NCI-H1694 treated with DMSO at 0.1 percent for 48 hours (cell line): ENCODE measurements at regions not wholly inside any gene's neighbourhood (a gene's known extent, or its start where the extent isn't known, plus 50 kb on each side); places are given as distances from the start of the nearest gene placed in this dataset.
A peak's percentile ranks its signal among the peaks of the same experiment; 100 is the strongest.

ENCODE experiments used
- DNase-seq: peaks from one replicate; lab custom pipeline; 2025; lab: John Stamatoyannopoulos, UW

DNA sequence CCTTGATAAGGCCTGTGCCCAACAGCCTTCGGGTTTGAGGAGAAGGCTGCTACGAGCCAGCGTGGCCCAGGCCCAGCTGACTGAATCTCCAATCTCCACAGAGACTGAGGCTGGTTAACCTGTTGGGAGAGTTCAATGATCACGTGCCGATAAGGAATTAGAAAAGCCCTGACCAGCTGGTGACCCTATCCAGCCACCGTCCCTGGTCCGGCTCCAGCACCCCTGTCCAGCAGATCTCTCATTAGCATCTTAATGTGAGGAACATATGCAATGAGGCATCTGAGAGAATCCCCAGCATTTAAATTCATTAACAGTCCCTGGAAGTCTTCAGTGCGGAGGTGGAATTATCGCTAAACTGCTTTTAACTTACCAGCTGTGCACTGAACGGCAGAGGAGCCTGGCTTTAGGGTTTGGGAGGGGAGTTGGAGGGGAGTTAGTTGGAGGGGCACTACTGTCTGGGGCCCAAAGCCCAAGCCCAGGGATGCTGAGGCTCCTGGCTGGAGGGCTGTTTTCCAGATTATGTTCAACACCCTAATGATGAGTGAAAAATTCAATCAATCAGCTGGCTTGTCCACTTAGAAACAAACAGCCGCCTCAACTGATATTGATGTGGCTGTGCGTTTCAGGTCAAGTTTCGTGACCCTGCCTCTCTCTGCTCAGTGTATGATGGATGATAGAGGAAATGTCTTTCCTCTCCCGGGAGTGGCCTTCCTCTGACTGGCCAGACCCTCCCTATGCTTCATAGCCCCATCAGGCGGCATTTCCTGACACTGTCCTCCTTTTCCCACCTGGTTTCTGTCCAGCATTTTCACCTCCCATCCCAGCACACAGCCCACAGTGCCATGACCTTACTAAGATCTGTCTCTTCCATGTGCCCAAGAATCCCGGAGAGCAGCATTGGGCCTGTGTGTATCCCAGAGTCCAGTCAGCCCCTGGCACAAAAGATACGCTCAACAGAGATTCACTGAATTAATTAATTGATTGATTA lies 184.5 kb downstream of the CCT6B start:
- no peak for DNase-seq

DNA sequence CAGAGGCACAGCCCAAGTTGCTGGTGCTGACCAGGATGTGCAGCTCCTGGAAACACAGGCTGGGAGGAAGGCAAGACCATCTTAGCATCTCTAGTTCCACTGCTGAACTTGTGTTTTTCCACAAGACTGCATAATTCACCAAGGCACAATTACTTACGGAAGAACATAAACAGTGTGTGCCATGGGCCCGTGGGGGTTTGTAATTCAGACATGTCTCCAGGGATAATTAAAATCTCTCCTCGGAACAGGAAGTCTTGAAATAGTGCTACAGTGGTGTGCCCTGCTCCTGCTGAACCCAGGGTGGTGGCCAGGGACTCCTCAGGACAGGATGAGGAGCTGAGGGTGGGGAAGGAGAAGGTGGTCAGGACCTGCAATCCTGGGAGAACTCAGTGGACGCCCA lies 188.2 kb downstream of the CCT6B start:
- no peak for DNase-seq

- DNase-seq, result peak; percentile 76
Observed at GRCh38 chr17:34771891-34772290, 189.4 kb downstream of the CCT6B start.

GRCh38 chr17:34770586-34770985 lies 190.7 kb downstream of the CCT6B start:
- DNase-seq, result no peak

GRCh38 chr17:34769899-34770298 lies 190.5 kb downstream of the TMEM132E start:
- DNase-seq, result no peak

- no peak for DNase-seq
Observed at GRCh38 chr17:34769049-34769448, 189.7 kb downstream of the TMEM132E start.

- DNase-seq, result no peak
Observed at GRCh38 chr17:34765291-34765690, 185.9 kb downstream of the TMEM132E start.

GRCh38 chr17:34764716-34765115 lies 185.3 kb downstream of the TMEM132E start:
- DNase-seq, result no peak

GRCh38 chr17:34763728-34764665 lies 184.6 kb downstream of the TMEM132E start:
- no peak for DNase-seq

- DNase-seq, result peak; percentile 64
Observed at GRCh38 chr17:34762078-34762477, 182.7 kb downstream of the TMEM132E start.

- peak; percentile 64 for DNase-seq
Observed at GRCh38 chr17:34761646-34762045, 182.3 kb downstream of the TMEM132E start.

GRCh38 chr17:34760931-34761495 lies 181.6 kb downstream of the TMEM132E start:
- peak; percentile 93 for DNase-seq

DNA sequence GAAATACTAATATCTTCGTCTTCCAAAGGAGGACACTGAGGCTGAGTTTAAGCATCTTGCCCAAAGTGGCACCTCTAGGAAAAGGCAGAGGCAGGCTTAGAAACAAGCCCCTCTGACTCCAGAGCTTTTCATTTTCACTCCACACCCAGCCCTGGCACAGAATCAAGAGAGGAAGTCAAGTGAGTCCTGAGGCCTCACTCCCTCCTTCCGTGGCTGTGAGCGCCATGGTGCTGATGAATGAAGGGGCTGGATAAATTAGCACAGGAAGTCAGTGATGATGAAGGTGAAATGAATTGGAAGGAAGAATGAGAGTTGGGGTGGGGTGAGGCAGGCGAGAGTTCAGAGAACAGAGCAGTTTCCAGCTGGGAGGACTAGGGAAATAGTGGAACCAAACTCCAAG lies 179.3 kb downstream of the TMEM132E start:
- no peak for DNase-seq

- DNase-seq, result no peak
Observed at GRCh38 chr17:34758316-34758715, 178.9 kb downstream of the TMEM132E start.

GRCh38 chr17:34757611-34758010 lies 178.2 kb downstream of the TMEM132E start:
- DNase-seq, result no peak

GRCh38 chr17:34757106-34757505 lies 177.7 kb downstream of the TMEM132E start:
- no peak for DNase-seq

DNA sequence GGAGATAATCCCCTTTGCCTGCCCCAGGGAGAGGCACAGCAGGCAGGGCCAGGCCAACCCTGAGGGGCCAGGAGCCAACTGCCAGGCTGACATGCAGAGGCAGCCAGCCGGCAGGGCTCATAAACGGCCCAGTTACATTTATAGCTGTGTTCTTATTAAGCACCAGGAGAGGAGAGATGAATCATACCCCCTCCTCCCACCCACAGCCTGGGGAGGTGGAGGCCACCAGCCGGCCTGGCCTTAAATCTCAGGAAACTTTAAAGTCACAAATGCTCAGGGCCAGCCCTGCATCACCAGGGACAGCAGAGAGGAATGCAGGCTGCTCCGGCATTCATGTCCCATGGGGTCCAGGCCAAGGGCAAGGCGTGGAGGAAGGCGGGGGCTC lies 177.2 kb downstream of the TMEM132E start:
- peak; percentile 89 for DNase-seq

DNA sequence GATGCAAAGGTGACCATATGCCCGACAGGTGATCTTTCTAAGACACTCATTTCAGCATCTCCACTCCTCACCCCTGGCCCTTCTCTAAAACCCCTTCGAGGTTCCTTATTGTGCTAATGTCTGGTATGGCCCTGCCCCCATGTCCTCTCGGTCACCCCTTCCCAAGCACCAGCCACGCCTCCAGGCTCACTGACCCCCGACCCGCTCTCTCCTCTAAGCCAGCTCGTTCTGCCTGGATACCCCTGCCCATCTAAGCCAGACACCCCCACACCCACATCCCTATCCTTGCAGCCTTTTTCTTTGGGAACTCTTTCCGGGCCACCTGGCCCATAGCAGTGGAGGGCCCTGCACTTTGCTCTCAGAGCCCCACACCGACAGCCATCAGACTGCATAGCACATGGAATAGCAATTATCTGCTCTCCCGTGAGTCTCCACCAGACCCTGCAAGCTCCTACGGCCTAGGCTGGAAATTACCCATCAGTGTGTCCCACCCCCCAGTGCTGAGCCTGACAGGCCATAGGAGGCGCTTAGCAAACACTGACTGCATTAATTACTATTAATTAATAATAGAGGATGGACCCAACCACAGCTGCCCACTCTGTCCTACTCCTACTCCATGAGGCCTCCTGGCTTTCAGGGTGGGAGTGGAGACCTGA lies 176.7 kb downstream of the TMEM132E start:
- DNase-seq, result no peak

DNA sequence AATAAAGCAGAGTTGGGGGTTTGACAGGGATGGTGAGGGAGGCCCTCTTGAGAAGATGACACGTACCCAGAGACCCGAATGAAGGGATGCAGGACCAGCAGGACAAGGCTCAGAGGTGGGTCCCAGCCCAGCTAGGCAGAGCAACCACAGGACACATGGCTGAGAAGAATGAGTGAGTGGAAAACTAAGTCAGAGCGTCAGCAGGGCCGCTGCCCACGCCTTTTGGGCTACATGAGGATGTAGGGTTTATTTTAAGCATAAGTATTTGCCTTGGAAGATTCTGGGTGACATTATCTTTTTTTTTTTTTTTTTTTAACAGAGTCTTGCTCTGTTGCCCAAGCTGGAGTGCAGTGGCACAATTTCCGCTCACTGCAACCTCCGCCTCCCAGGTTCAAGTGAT lies 176.0 kb downstream of the TMEM132E start:
- no peak for DNase-seq

DNA sequence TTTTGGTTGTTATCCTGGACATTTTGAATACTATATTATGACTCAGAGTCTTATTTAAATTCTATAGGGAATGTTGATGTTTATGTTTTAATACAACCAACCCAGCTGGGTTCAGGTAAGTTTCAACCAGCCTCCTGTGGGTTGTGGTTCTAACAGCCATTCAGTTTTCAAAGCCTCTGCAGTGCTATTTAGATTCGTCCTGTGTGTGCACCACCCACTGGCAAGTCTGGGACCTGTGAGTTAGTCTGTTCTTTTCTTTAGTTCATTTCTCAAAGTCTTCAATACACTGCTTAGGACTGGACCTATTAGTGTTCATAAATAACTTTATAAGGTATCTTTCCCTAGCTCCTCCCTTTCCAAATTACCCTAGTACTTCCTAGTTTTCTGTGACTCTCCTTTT lies 170.6 kb downstream of the TMEM132E start:
- DNase-seq, result no peak

DNA sequence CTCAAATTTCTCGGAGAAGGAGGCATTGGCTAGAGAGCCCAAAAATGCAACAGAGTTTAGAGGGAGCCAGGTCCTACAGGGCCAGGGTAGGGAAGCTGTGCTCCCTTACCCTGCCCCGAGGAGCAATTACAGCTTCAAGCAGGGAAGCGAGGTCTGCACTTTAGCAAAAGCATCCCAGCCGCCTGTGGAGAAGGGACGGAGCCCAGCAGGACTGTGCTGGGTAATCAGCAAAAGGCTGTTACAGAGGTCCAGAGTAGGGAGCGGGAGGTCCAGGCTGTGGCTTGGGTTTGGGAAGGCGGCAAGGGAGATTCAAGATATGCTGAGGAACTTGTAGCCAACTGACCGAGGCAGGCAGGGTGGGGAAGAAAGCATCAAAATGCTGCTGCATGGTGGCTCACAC lies 162.6 kb downstream of the TMEM132E start:
- DNase-seq, result no peak
